ENCODE measurements at regions not wholly inside any gene's neighbourhood (a gene's known extent, or its start where the extent isn't known, plus 50 kb on each side); places are given as distances from the start of the nearest gene placed in this dataset.

- Histone ChIP-seq H2AFZ (ENCODE audit: low read depth, low read length) (no peak overlapping the region), H3K36me3 (ENCODE audit: insufficient read depth, low read length) (no peaks in the 10 kb centered on the region), H3K4me3 (ENCODE audit: low read length) (no peak overlapping the region), H3K4me1 (ENCODE audit: insufficient read depth, low read length) (no peaks in the 10 kb centered on the region), H3K9me3 (ENCODE audit: low read length) (no peaks in the 10 kb centered on the region), H3K27me3 (ENCODE audit: insufficient read depth, low read length) (no peaks in the 10 kb centered on the region)
Observed at GRCh38 chr1:188056011-188056410, 1227.3 kb downstream of the PLA2G4A start.

- Histone ChIP-seq H2AFZ (ENCODE audit: low read depth, low read length) (no peak overlapping the region), H3K27me3 (ENCODE audit: insufficient read depth, low read length) (no peaks in the 10 kb centered on the region), H3K9me3 (ENCODE audit: low read length) (no peaks in the 10 kb centered on the region), H3K4me3 (ENCODE audit: low read length) (no peak overlapping the region), H3K36me3 (ENCODE audit: insufficient read depth, low read length) (no peaks in the 10 kb centered on the region), H3K4me1 (ENCODE audit: insufficient read depth, low read length) (no peaks in the 10 kb centered on the region)
Observed at GRCh38 chr1:188058801-188059200, 1230.1 kb downstream of the PLA2G4A start.

- no peaks in the 10 kb centered on the region for H3K27me3 ChIP-seq (ENCODE audit: insufficient read depth, low read length)
- no peaks in the 10 kb centered on the region for H3K36me3 ChIP-seq (ENCODE audit: insufficient read depth, low read length)
- H2AFZ ChIP-seq (ENCODE audit: low read depth, low read length): no peak overlapping the region
- H3K4me3 ChIP-seq (ENCODE audit: low read length): no peak overlapping the region
- H3K9me3 ChIP-seq (ENCODE audit: low read length): no peaks in the 10 kb centered on the region
- no peaks in the 10 kb centered on the region for H3K4me1 ChIP-seq (ENCODE audit: insufficient read depth, low read length)
Observed at GRCh38 chr1:188061881-188062280, 1233.1 kb downstream of the PLA2G4A start.

GRCh38 chr1:188062456-188062855, 1233.7 kb downstream of the PLA2G4A start:
- H3K4me3 ChIP-seq (ENCODE audit: low read length): no peak overlapping the region
- no peak overlapping the region for H2AFZ ChIP-seq (ENCODE audit: low read depth, low read length)
- no peaks in the 10 kb centered on the region for H3K27me3 ChIP-seq (ENCODE audit: insufficient read depth, low read length)
- no peaks in the 10 kb centered on the region for H3K36me3 ChIP-seq (ENCODE audit: insufficient read depth, low read length)
- no peaks in the 10 kb centered on the region for H3K4me1 ChIP-seq (ENCODE audit: insufficient read depth, low read length)
- H3K9me3 ChIP-seq (ENCODE audit: low read length): no peaks in the 10 kb centered on the region

- Histone ChIP-seq H3K4me1 (ENCODE audit: insufficient read depth, low read length) (no peaks in the 10 kb centered on the region), H3K9me3 (ENCODE audit: low read length) (no peaks in the 10 kb centered on the region), H2AFZ (ENCODE audit: low read depth, low read length) (no peak overlapping the region), H3K36me3 (ENCODE audit: insufficient read depth, low read length) (no peaks in the 10 kb centered on the region), H3K27me3 (ENCODE audit: insufficient read depth, low read length) (no peaks in the 10 kb centered on the region), H3K4me3 (ENCODE audit: low read length) (no peak overlapping the region)
Observed at GRCh38 chr1:188065917-188066316, 1237.2 kb downstream of the PLA2G4A start.

- Histone ChIP-seq H3K9me3 (ENCODE audit: low read length) (no peaks in the 10 kb centered on the region), H3K4me3 (ENCODE audit: low read length) (no peak overlapping the region), H3K36me3 (ENCODE audit: insufficient read depth, low read length) (no peaks in the 10 kb centered on the region), H3K4me1 (ENCODE audit: insufficient read depth, low read length) (no peaks in the 10 kb centered on the region), H2AFZ (ENCODE audit: low read depth, low read length) (no peak overlapping the region), H3K27me3 (ENCODE audit: insufficient read depth, low read length) (no peaks in the 10 kb centered on the region)
Observed at GRCh38 chr1:188070848-188071247, 1242.1 kb downstream of the PLA2G4A start.

- no peaks in the 10 kb centered on the region for H3K27me3 ChIP-seq (ENCODE audit: insufficient read depth, low read length)
- peak overlapping the region; percentile 46 for H2AFZ ChIP-seq (ENCODE audit: low read depth, low read length)
- H3K4me1 ChIP-seq (ENCODE audit: insufficient read depth, low read length): no peaks in the 10 kb centered on the region
- H3K4me3 ChIP-seq (ENCODE audit: low read length): no peak overlapping the region
- no peaks in the 10 kb centered on the region for H3K9me3 ChIP-seq (ENCODE audit: low read length)
- no peaks in the 10 kb centered on the region for H3K36me3 ChIP-seq (ENCODE audit: insufficient read depth, low read length)
Observed at GRCh38 chr1:188089015-188089414, 1260.3 kb downstream of the PLA2G4A start.

GRCh38 chr1:188089461-188089860, 1260.7 kb downstream of the PLA2G4A start:
- no peaks in the 10 kb centered on the region for H3K4me1 ChIP-seq (ENCODE audit: insufficient read depth, low read length)
- H3K27me3 ChIP-seq (ENCODE audit: insufficient read depth, low read length): no peaks in the 10 kb centered on the region
- no peak overlapping the region for H3K4me3 ChIP-seq (ENCODE audit: low read length)
- H2AFZ ChIP-seq (ENCODE audit: low read depth, low read length): peak overlapping the region; percentile 46
- no peaks in the 10 kb centered on the region for H3K36me3 ChIP-seq (ENCODE audit: insufficient read depth, low read length)
- H3K9me3 ChIP-seq (ENCODE audit: low read length): no peaks in the 10 kb centered on the region

GRCh38 chr1:188096521-188096920, 1267.8 kb downstream of the PLA2G4A start:
- Histone ChIP-seq H2AFZ (ENCODE audit: low read depth, low read length) (no peak overlapping the region), H3K4me1 (ENCODE audit: insufficient read depth, low read length) (no peaks in the 10 kb centered on the region), H3K27me3 (ENCODE audit: insufficient read depth, low read length) (no peaks in the 10 kb centered on the region), H3K4me3 (ENCODE audit: low read length) (no peak overlapping the region), H3K36me3 (ENCODE audit: insufficient read depth, low read length) (no peaks in the 10 kb centered on the region), H3K9me3 (ENCODE audit: low read length) (no peaks in the 10 kb centered on the region)

- Histone ChIP-seq H3K4me3 (ENCODE audit: low read length) (no peak overlapping the region), H3K36me3 (ENCODE audit: insufficient read depth, low read length) (no peaks in the 10 kb centered on the region), H3K9me3 (ENCODE audit: low read length) (no peaks in the 10 kb centered on the region), H3K27me3 (ENCODE audit: insufficient read depth, low read length) (no peaks in the 10 kb centered on the region), H3K4me1 (ENCODE audit: insufficient read depth, low read length) (no peaks in the 10 kb centered on the region), H2AFZ (ENCODE audit: low read depth, low read length) (no peak overlapping the region)
Observed at GRCh38 chr1:188117436-188117835, 1288.7 kb downstream of the PLA2G4A start.

GRCh38 chr1:188122646-188123045, 1293.9 kb downstream of the PLA2G4A start:
- H3K27me3 ChIP-seq (ENCODE audit: insufficient read depth, low read length): no peaks in the 10 kb centered on the region
- no peaks in the 10 kb centered on the region for H3K9me3 ChIP-seq (ENCODE audit: low read length)
- H3K4me3 ChIP-seq (ENCODE audit: low read length): no peak overlapping the region
- no peak overlapping the region for H2AFZ ChIP-seq (ENCODE audit: low read depth, low read length)
- no peaks in the 10 kb centered on the region for H3K4me1 ChIP-seq (ENCODE audit: insufficient read depth, low read length)
- H3K36me3 ChIP-seq (ENCODE audit: insufficient read depth, low read length): no peaks in the 10 kb centered on the region

GRCh38 chr1:188127507-188127906, 1298.8 kb downstream of the PLA2G4A start:
- Histone ChIP-seq H3K27me3 (ENCODE audit: insufficient read depth, low read length) (no peaks in the 10 kb centered on the region), H3K4me1 (ENCODE audit: insufficient read depth, low read length) (no peaks in the 10 kb centered on the region), H3K36me3 (ENCODE audit: insufficient read depth, low read length) (no peaks in the 10 kb centered on the region), H3K4me3 (ENCODE audit: low read length) (no peak overlapping the region), H3K9me3 (ENCODE audit: low read length) (no peaks in the 10 kb centered on the region), H2AFZ (ENCODE audit: low read depth, low read length) (no peak overlapping the region)

- Histone ChIP-seq H3K9me3 (ENCODE audit: low read length) (no peaks in the 10 kb centered on the region), H3K4me3 (ENCODE audit: low read length) (no peak overlapping the region), H3K36me3 (ENCODE audit: insufficient read depth, low read length) (no peaks in the 10 kb centered on the region), H3K27me3 (ENCODE audit: insufficient read depth, low read length) (no peaks in the 10 kb centered on the region), H2AFZ (ENCODE audit: low read depth, low read length) (no peak overlapping the region), H3K4me1 (ENCODE audit: insufficient read depth, low read length) (no peaks in the 10 kb centered on the region)
Observed at GRCh38 chr1:188128761-188129160, 1300.0 kb downstream of the PLA2G4A start.

Measured in neuron (in vitro differentiated cells).